SJCRH30 (cell line): ENCODE measurements at regions not wholly inside any gene's neighbourhood (a gene's known extent, or its start where the extent isn't known, plus 50 kb on each side); places are given as distances from the start of the nearest gene placed in this dataset.

Source experiments
- DNase-seq, 2 experiments: peaks; one replicate each; pipeline ENCODE4 v3.0.0-alpha.2; 2015 to 2020
- H3K27ac ChIP-seq: fragments of 250-450 bp; sonication (Bioruptor Pico); 2 replicates; pipeline ENCODE4 v1.5.1; 2020; ENCODE audit warnings: mild to moderate bottlenecking, moderate library complexity
- H3K27me3 ChIP-seq: fragments of 250-450 bp; sonication (Bioruptor Pico); 2 replicates; pipeline ENCODE4 v1.5.1; 2020; ENCODE audit warnings: mild to moderate bottlenecking, moderate library complexity
- H3K36me3 ChIP-seq: fragments of 250-450 bp; sonication (Bioruptor Pico); 2 replicates; pipeline ENCODE4 v1.5.1; 2020; ENCODE audit warnings: mild to moderate bottlenecking, moderate library complexity
- H3K4me1 ChIP-seq: fragments of 250-450 bp; sonication (Bioruptor Pico); 2 replicates; pipeline ENCODE4 v1.5.1; 2020; ENCODE audit warnings: mild to moderate bottlenecking, moderate library complexity
- H3K4me3 ChIP-seq: fragments of 250-450 bp; sonication (Bioruptor Pico); 2 replicates; pipeline ENCODE4 v1.5.1; 2020; ENCODE audit warnings: mild to moderate bottlenecking, moderate library complexity
- H3K9me3 ChIP-seq: fragments of 250-450 bp; sonication (Bioruptor Pico); replicated peaks from 2 replicates; pipeline ENCODE4 v1.5.1; 2020; ENCODE audit warnings: mild to moderate bottlenecking, moderate library complexity

- Histone ChIP-seq H3K27me3 (no peaks in the 10 kb centered on the region), H3K4me1 (peaks cover 10% of the 10 kb centered on the region), H3K27ac (no peak overlapping the region), H3K4me3 (no peak overlapping the region), H3K36me3 (no peaks in the 10 kb centered on the region), H3K9me3 (no peaks in the 10 kb centered on the region)
- peak in 1 of 2 experiments; percentile 33 for DNase-seq
Observed at GRCh38 chr5:125634216-125634835, 788.9 kb upstream of the GRAMD2B start.

GRCh38 chr5:125639858-125640257, 783.4 kb upstream of the GRAMD2B start:
- Histone ChIP-seq H3K4me3 (no peak overlapping the region), H3K36me3 (no peaks in the 10 kb centered on the region), H3K27ac (no peak overlapping the region), H3K9me3 (no peaks in the 10 kb centered on the region; the same call in 1 of the 2 replicates), H3K27me3 (no peaks in the 10 kb centered on the region), H3K4me1 (peaks cover 10% of the 10 kb centered on the region)
- DNase-seq = no peak

GRCh38 chr5:125652761-125653160, 770.4 kb upstream of the GRAMD2B start:
- no peaks in the 10 kb centered on the region; the same call in 1 of the 2 replicates for H3K9me3 ChIP-seq
- no peaks in the 10 kb centered on the region for H3K4me1 ChIP-seq
- no peak overlapping the region for H3K27ac ChIP-seq

GRCh38 chr5:125654392-125654791, 768.8 kb upstream of the GRAMD2B start:
- Histone ChIP-seq H3K4me1 (peaks cover 2% of the 10 kb centered on the region), H3K9me3 (no peaks in the 10 kb centered on the region; the same call in 1 of the 2 replicates), H3K27ac (no peak overlapping the region), H3K36me3 (no peaks in the 10 kb centered on the region), H3K27me3 (no peaks in the 10 kb centered on the region), H3K4me3 (no peak overlapping the region)
- no peak for DNase-seq

More at GRCh38 chr5:125652761-125653160, 770.4 kb upstream of the GRAMD2B start:
- no peak for DNase-seq
- no peaks in the 10 kb centered on the region for H3K36me3 ChIP-seq
- H3K27me3 ChIP-seq = no peaks in the 10 kb centered on the region
- H3K4me3 ChIP-seq = no peak overlapping the region

- DNase-seq = no peak
- Histone ChIP-seq H3K27ac (no peak overlapping the region), H3K4me1 (peaks cover 9% of the 10 kb centered on the region)
Observed at GRCh38 chr5:125655156-125655555, 768.1 kb upstream of the GRAMD2B start.

GRCh38 chr5:125657936-125658335, 765.3 kb upstream of the GRAMD2B start:
- H3K27me3 ChIP-seq = no peaks in the 10 kb centered on the region
- no peaks in the 10 kb centered on the region for H3K36me3 ChIP-seq
- no peak for DNase-seq
- no peak overlapping the region for H3K4me3 ChIP-seq
- H3K27ac ChIP-seq = no peak overlapping the region
- H3K9me3 ChIP-seq = peaks cover 9% of the 10 kb centered on the region; the same call in 1 of the 2 replicates
- peaks cover 16% of the 10 kb centered on the region for H3K4me1 ChIP-seq

More at GRCh38 chr5:125655156-125655555, 768.1 kb upstream of the GRAMD2B start:
- no peaks in the 10 kb centered on the region for H3K36me3 ChIP-seq
- no peaks in the 10 kb centered on the region for H3K27me3 ChIP-seq
- H3K4me3 ChIP-seq = no peak overlapping the region
- no peaks in the 10 kb centered on the region; the same call in 1 of the 2 replicates for H3K9me3 ChIP-seq

- Histone ChIP-seq H3K4me3 (no peak overlapping the region), H3K9me3 (peaks cover 9% of the 10 kb centered on the region; the same call in 1 of the 2 replicates), H3K36me3 (no peaks in the 10 kb centered on the region), H3K27me3 (no peaks in the 10 kb centered on the region), H3K27ac (peak overlapping the region; percentile 20; the same call in 1 of the 2 replicates), H3K4me1 (peaks cover 16% of the 10 kb centered on the region)
- peak in 1 of 2 experiments; percentile 44 for DNase-seq
Observed at GRCh38 chr5:125659316-125660023, 763.7 kb upstream of the GRAMD2B start.

- Histone ChIP-seq H3K4me3 (no peak overlapping the region), H3K36me3 (no peaks in the 10 kb centered on the region), H3K9me3 (peaks cover 9% of the 10 kb centered on the region; the same call in 1 of the 2 replicates), H3K4me1 (peaks cover 16% of the 10 kb centered on the region), H3K27me3 (no peaks in the 10 kb centered on the region), H3K27ac (peak overlapping the region; percentile 20; the same call in 1 of the 2 replicates)
- DNase-seq = no peak
Observed at GRCh38 chr5:125660231-125660895, 762.8 kb upstream of the GRAMD2B start.

GRCh38 chr5:125661584-125661983, 761.6 kb upstream of the GRAMD2B start:
- Histone ChIP-seq H3K4me1 (peaks cover 16% of the 10 kb centered on the region), H3K27me3 (no peaks in the 10 kb centered on the region), H3K4me3 (no peak overlapping the region), H3K36me3 (no peaks in the 10 kb centered on the region), H3K9me3 (peaks cover 9% of the 10 kb centered on the region; the same call in 1 of the 2 replicates), H3K27ac (no peak overlapping the region)
- DNase-seq = no peak

GRCh38 chr5:125668884-125669283, 754.3 kb upstream of the GRAMD2B start:
- H3K4me3 ChIP-seq = no peak overlapping the region
- 0 out of 2 replicates have a peak, but pooled peaks cover 5% of the 10 kb centered on the region for H3K9me3 ChIP-seq
- peak overlapping the region; percentile 87 for H3K27ac ChIP-seq
- H3K27me3 ChIP-seq = no peaks in the 10 kb centered on the region
- peak; percentile 90 to 97 for DNase-seq
- no peaks in the 10 kb centered on the region for H3K36me3 ChIP-seq
- H3K4me1 ChIP-seq = peaks cover 23% of the 10 kb centered on the region

- Histone ChIP-seq H3K4me3 (no peak overlapping the region), H3K36me3 (no peaks in the 10 kb centered on the region), H3K9me3 (peaks cover 10% of the 10 kb centered on the region; the same call in 1 of the 2 replicates), H3K27me3 (no peaks in the 10 kb centered on the region), H3K4me1 (peaks cover 9% of the 10 kb centered on the region), H3K27ac (no peak overlapping the region)
- no peak for DNase-seq
Observed at GRCh38 chr5:125673359-125673950, 749.8 kb upstream of the GRAMD2B start.

- Histone ChIP-seq H3K36me3 (no peaks in the 10 kb centered on the region), H3K4me3 (no peak overlapping the region), H3K9me3 (peaks cover 5% of the 10 kb centered on the region; the same call in 1 of the 2 replicates), H3K4me1 (no peaks in the 10 kb centered on the region), H3K27ac (no peak overlapping the region), H3K27me3 (no peaks in the 10 kb centered on the region)
- no peak for DNase-seq
Observed at GRCh38 chr5:125679522-125679921, 743.7 kb upstream of the GRAMD2B start.

GRCh38 chr5:125683669-125684068, 739.5 kb upstream of the GRAMD2B start:
- Histone ChIP-seq H3K4me3 (no peak overlapping the region), H3K27me3 (no peaks in the 10 kb centered on the region), H3K9me3 (0 out of 2 replicates have a peak, but pooled peaks cover 2% of the 10 kb centered on the region), H3K4me1 (no peaks in the 10 kb centered on the region), H3K27ac (no peak overlapping the region), H3K36me3 (no peaks in the 10 kb centered on the region)
- no peak for DNase-seq

GRCh38 chr5:125685771-125686170, 737.4 kb upstream of the GRAMD2B start:
- H3K27me3 ChIP-seq = no peaks in the 10 kb centered on the region
- no peak for DNase-seq
- H3K9me3 ChIP-seq = 0 out of 2 replicates have a peak, but pooled peaks cover 2% of the 10 kb centered on the region
- no peak overlapping the region for H3K4me3 ChIP-seq
- H3K36me3 ChIP-seq = no peaks in the 10 kb centered on the region
- H3K27ac ChIP-seq = no peak overlapping the region
- H3K4me1 ChIP-seq = no peaks in the 10 kb centered on the region
